Skeletal muscle satellite cell (primary cell): ENCODE measurements at regions not wholly inside any gene's neighbourhood (a gene's known extent, or its start where the extent isn't known, plus 50 kb on each side); places are given as distances from the start of the nearest gene placed in this dataset.

Experiments
- H3K27me3 ChIP-seq: 2 replicates; pipeline ENCODE4 v1.7.0; 2013; ENCODE audit warnings: low read length; ENCODE audit not compliant: control insufficient read depth, insufficient read depth
- H3K36me3 ChIP-seq: 2 replicates; pipeline ENCODE4 v1.7.0; 2013; ENCODE audit warnings: mild to moderate bottlenecking, control low read depth, low read length; ENCODE audit not compliant: insufficient read depth
- H3K4me1 ChIP-seq: 2 replicates; pipeline ENCODE4 v1.7.0; 2013; ENCODE audit warnings: low read length; ENCODE audit not compliant: control insufficient read depth, insufficient read depth
- H3K4me2 ChIP-seq: 2 replicates; pipeline ENCODE4 v1.7.0; 2013; ENCODE audit warnings: mild to moderate bottlenecking, low read length
- H3K4me3 ChIP-seq: 2 replicates; pipeline ENCODE4 v1.7.0; 2013; ENCODE audit warnings: low read length
- H3K9ac ChIP-seq: 2 replicates; pipeline ENCODE4 v1.7.0; 2013; ENCODE audit warnings: mild to moderate bottlenecking, low read depth, low read length, moderate library complexity
- H3K9me3 ChIP-seq: replicated peaks from 2 replicates; pipeline ENCODE4 v1.7.0; 2013; ENCODE audit warnings: mild to moderate bottlenecking, control low read depth, low read length

DNA sequence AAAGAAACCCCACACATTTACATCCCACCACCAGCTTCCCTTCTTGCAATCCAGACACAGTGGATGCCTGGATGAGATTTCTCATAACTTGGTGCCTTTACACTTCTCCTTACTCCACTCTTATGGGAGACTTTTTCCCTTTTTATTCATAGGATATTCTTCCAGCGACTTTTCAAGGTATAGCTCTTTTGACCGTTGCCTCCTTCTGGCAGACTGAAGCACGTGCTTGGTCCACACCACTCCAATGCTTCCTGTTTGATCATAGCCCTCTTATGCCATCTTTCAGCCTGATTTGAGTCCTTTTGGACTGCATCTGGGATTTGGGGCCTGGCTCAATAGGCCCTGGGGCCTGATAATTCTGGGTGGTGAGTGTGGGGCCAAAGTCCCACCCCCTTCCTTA lies 87.7 kb downstream of the ERCC5 start:
- H3K36me3 ChIP-seq = no peaks in the 10 kb centered on the region
- H3K27me3 ChIP-seq = no peaks in the 10 kb centered on the region
- no peak overlapping the region for H3K4me3 ChIP-seq
- H3K9me3 ChIP-seq = no peaks in the 10 kb centered on the region
- no peak overlapping the region for H3K9ac ChIP-seq
- H3K4me2 ChIP-seq = no peak overlapping the region
- no peaks in the 10 kb centered on the region for H3K4me1 ChIP-seq

DNA sequence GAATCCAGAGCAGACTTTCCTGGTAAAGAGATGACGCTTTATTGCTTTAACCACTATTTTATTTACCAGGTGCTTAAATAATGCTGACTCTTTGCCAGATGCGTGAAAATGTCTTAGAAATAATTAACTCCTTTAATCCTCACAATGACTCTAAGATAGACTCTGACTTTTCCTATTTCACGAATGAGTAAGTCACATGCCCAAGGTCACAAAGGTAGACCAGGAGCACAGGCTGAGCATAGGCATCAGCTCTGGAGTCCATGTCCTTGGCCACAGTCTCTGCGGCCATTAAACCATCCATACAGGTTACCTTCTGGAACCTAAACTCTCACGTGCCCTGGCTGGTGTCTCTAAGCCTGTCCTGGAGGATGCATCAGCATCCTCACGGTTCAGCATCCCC lies 87.3 kb downstream of the ERCC5 start:
- Histone ChIP-seq H3K4me2 (no peak overlapping the region), H3K36me3 (no peaks in the 10 kb centered on the region), H3K9me3 (no peaks in the 10 kb centered on the region), H3K4me1 (no peaks in the 10 kb centered on the region), H3K9ac (no peak overlapping the region), H3K27me3 (no peaks in the 10 kb centered on the region), H3K4me3 (no peak overlapping the region)

DNA sequence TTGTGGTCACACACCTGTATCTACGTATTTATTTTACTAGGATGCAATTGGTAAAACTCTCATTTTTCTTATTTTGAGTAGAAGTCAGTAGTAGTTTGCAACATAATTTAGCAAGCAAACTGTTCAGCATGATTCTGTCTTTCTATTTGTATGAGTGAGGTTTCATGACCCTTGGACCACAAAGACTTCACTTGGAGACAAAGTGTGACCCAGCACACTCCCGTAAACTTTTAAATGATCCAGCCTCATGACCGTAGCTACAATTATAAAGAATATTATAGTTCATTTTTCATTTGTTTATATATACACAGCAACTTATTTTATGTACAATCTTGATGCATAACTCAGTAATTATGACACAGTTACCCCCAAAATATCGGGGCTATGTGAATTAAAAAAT lies 86.5 kb downstream of the ERCC5 start:
- Histone ChIP-seq H3K4me1 (no peaks in the 10 kb centered on the region), H3K36me3 (no peaks in the 10 kb centered on the region), H3K27me3 (no peaks in the 10 kb centered on the region), H3K9me3 (no peaks in the 10 kb centered on the region), H3K9ac (no peak overlapping the region), H3K4me3 (no peak overlapping the region), H3K4me2 (no peak overlapping the region)

DNA sequence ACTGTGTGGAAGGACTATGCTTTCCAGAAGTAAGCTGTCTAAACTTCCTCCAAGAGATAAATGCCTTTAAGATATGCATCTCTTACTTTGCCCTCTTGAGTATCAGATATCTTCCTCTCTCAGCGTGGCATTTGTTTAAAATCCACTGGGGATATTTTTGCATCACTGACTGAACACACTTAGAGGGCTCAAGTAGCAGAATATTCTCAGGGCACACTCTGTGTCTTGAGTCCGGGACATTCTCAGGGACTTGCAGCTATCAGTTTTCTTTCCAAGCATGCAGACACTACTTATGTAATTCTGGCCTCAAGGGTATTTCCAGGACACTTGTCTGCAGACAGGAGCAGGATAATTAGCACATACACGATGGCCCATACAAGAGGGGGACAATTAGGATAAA lies 84.7 kb downstream of the ERCC5 start:
- Histone ChIP-seq H3K4me3 (no peak overlapping the region), H3K36me3 (no peaks in the 10 kb centered on the region), H3K9ac (no peak overlapping the region), H3K27me3 (no peaks in the 10 kb centered on the region), H3K4me2 (no peak overlapping the region), H3K9me3 (no peaks in the 10 kb centered on the region), H3K4me1 (no peaks in the 10 kb centered on the region)

DNA sequence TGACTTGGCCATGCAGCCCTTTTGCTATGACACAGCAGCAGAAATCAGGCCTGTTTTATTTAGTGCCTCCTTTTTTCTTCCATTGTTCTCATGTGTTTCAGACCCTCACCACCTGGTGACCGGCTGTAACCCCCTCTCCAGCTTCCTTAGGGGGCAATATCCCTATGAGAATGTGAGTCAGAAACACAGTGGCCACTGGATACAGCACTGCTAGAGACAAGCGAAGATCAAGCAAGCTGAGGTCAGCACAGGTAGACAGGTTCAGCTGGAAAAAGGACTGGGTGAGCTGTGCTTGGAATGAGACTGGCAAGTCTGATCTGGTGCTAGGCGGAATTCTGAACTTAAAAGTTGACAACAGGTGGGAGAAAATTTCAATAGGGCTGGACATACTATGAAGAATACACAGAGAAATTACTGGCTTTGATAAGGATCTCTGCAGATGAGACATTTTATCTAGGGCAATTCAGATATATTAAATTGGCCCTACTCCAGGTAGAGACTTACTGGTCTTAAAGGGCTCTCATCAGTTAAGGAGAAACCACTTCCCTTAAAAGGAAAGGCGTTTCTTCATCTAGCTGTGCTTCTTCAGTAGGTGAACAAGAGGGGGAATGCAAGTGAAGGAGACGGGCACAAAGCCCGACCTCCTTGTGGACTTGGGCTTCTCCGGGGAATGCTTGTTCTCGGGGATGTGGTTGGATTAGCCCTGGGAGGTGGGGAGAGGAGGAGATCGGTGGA lies 83.3 kb downstream of the ERCC5 start:
- H3K4me1 ChIP-seq = no peaks in the 10 kb centered on the region
- no peaks in the 10 kb centered on the region for H3K27me3 ChIP-seq
- H3K36me3 ChIP-seq = no peaks in the 10 kb centered on the region
- H3K4me3 ChIP-seq = no peak overlapping the region
- H3K9me3 ChIP-seq = no peaks in the 10 kb centered on the region
- no peak overlapping the region for H3K4me2 ChIP-seq
- no peak overlapping the region for H3K9ac ChIP-seq
